K562 (cell line): ENCODE measurements at regions not wholly inside any gene's neighbourhood (a gene's known extent, or its start where the extent isn't known, plus 50 kb on each side); places are given as distances from the start of the nearest gene placed in this dataset.

ENCODE experiments used
- DNMT1 ChIP-seq: fragments of 450-650 bp; IDR thresholded peaks from 2 replicates; pipeline ENCODE4 v1.6.1; 2016; ENCODE audit warnings: antibody characterized with exemption, mild to moderate bottlenecking
- EGR1 ChIP-seq: fragments of 450-650 bp; conservative IDR thresholded peaks from 2 replicates; pipeline ENCODE4 v1.6.1; 2017; ENCODE audit warnings: mild to moderate bottlenecking
- HDAC1 ChIP-seq, 2 experiments: fragments of 450-650 bp; IDR thresholded peaks; 2 replicates each; pipeline ENCODE4 v1.6.1; 2016 to 2017; ENCODE audit warnings: inconsistent platforms in 1 of 2, mild to moderate bottlenecking in 1 of 2, moderate library complexity in 1 of 2
- RBM39 ChIP-seq: fragments of 200-400 bp; formaldehyde crosslinking; optimal IDR thresholded peaks from 2 replicates; pipeline ENCODE3; 2018; ENCODE audit warnings: low read depth, low read length
- ZBTB26 ChIP-seq: fragments of 450-650 bp; formaldehyde crosslinking; IDR thresholded peaks from 2 replicates; pipeline ENCODE4 v1.4.0; 2022; ENCODE audit warnings: missing genetic modification characterization

GRCh38 chr4:178233906-178234305, 791.7 kb upstream of the AGA start:
- TF ChIP-seq DNMT1 = no peak
- TF ChIP-seq RBM39 = no peak
- TF ChIP-seq EGR1 = no peak
- no peak for TF ChIP-seq HDAC1 (IDR thresholded peaks at IDR 0.05)
- TF ChIP-seq ZBTB26 (CRISPR knock-in tag) = no peak
